ENCODE measurements at regions not wholly inside any gene's neighbourhood (a gene's known extent, or its start where the extent isn't known, plus 50 kb on each side); places are given as distances from the start of the nearest gene placed in this dataset.

DNA sequence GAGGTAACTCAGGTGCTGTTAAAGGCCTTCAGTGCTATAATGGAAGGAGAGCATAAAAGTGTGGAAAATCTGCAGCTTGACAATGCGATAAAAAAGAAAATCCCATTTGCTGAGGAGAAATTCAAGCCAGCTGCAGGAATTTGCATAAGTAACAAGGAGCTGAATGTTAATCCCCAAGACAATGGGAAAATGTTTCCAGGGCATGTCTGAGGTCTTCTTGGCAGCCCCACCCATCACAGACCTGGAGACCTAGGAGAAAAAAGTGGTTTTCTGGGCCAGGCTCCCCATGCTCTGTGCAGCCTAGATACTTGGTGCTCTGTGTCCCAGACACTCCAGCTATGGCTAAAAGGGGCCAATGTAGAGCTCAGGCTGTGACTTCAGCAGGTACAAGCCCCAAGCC lies 1159.6 kb downstream of the CDH18 start:
- no peak for TF ChIP-seq EZH2 (IDR thresholded peaks at IDR 0.05; ENCODE audit: low read depth, unreplicated experiment)
- TF ChIP-seq, protein P1, sequence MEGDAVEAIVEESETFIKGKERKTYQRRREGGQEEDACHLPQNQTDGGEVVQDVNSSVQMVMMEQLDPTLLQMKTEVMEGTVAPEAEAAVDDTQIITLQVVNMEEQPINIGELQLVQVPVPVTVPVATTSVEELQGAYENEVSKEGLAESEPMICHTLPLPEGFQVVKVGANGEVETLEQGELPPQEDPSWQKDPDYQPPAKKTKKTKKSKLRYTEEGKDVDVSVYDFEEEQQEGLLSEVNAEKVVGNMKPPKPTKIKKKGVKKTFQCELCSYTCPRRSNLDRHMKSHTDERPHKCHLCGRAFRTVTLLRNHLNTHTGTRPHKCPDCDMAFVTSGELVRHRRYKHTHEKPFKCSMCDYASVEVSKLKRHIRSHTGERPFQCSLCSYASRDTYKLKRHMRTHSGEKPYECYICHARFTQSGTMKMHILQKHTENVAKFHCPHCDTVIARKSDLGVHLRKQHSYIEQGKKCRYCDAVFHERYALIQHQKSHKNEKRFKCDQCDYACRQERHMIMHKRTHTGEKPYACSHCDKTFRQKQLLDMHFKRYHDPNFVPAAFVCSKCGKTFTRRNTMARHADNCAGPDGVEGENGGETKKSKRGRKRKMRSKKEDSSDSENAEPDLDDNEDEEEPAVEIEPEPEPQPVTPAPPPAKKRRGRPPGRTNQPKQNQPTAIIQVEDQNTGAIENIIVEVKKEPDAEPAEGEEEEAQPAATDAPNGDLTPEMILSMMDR (conservative IDR thresholded peaks at IDR 0.05; ENCODE audit: low read depth in 2 of 2) = no peak
- TF ChIP-seq CREB1 (CRISPR knock-in tag; IDR thresholded peaks at IDR 0.05; ENCODE audit: low read depth) = no peak
- TF ChIP-seq POLR2AphosphoS5 (IDR thresholded peaks at IDR 0.05; ENCODE audit: low read depth) = no peak
- TF ChIP-seq, protein P2, sequence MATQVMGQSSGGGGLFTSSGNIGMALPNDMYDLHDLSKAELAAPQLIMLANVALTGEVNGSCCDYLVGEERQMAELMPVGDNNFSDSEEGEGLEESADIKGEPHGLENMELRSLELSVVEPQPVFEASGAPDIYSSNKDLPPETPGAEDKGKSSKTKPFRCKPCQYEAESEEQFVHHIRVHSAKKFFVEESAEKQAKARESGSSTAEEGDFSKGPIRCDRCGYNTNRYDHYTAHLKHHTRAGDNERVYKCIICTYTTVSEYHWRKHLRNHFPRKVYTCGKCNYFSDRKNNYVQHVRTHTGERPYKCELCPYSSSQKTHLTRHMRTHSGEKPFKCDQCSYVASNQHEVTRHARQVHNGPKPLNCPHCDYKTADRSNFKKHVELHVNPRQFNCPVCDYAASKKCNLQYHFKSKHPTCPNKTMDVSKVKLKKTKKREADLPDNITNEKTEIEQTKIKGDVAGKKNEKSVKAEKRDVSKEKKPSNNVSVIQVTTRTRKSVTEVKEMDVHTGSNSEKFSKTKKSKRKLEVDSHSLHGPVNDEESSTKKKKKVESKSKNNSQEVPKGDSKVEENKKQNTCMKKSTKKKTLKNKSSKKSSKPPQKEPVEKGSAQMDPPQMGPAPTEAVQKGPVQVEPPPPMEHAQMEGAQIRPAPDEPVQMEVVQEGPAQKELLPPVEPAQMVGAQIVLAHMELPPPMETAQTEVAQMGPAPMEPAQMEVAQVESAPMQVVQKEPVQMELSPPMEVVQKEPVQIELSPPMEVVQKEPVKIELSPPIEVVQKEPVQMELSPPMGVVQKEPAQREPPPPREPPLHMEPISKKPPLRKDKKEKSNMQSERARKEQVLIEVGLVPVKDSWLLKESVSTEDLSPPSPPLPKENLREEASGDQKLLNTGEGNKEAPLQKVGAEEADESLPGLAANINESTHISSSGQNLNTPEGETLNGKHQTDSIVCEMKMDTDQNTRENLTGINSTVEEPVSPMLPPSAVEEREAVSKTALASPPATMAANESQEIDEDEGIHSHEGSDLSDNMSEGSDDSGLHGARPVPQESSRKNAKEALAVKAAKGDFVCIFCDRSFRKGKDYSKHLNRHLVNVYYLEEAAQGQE (IDR thresholded peaks at IDR 0.05; ENCODE audit: unreplicated experiment) = no peak
- TF ChIP-seq EZH2phosphoT487 (IDR thresholded peaks at IDR 0.05; ENCODE audit: unreplicated experiment) = no peak
- TF ChIP-seq NANOG (IDR thresholded peaks at IDR 0.05; ENCODE audit: borderline replicate concordance) = no peak
- TF ChIP-seq, protein P3, sequence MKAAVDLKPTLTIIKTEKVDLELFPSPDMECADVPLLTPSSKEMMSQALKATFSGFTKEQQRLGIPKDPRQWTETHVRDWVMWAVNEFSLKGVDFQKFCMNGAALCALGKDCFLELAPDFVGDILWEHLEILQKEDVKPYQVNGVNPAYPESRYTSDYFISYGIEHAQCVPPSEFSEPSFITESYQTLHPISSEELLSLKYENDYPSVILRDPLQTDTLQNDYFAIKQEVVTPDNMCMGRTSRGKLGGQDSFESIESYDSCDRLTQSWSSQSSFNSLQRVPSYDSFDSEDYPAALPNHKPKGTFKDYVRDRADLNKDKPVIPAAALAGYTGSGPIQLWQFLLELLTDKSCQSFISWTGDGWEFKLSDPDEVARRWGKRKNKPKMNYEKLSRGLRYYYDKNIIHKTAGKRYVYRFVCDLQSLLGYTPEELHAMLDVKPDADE (IDR thresholded peaks at IDR 0.05) = no peak
- no peak for TF ChIP-seq ZNF331 (CRISPR knock-in tag; IDR thresholded peaks at IDR 0.05; ENCODE audit: low read depth)
- no peak for TF ChIP-seq JUNB (IDR thresholded peaks at IDR 0.05; ENCODE audit: unreplicated experiment)
